Right forelimb (tissue), 1 donor: ENCODE measurements at regions not wholly inside any gene's neighbourhood (a gene's known extent, or its start where the extent isn't known, plus 50 kb on each side); places are given as distances from the start of the nearest gene placed in this dataset.

Source experiments
- DNase-seq: peaks from one replicate; pipeline ENCODE4 v3.0.0-alpha.2; 2018

DNA sequence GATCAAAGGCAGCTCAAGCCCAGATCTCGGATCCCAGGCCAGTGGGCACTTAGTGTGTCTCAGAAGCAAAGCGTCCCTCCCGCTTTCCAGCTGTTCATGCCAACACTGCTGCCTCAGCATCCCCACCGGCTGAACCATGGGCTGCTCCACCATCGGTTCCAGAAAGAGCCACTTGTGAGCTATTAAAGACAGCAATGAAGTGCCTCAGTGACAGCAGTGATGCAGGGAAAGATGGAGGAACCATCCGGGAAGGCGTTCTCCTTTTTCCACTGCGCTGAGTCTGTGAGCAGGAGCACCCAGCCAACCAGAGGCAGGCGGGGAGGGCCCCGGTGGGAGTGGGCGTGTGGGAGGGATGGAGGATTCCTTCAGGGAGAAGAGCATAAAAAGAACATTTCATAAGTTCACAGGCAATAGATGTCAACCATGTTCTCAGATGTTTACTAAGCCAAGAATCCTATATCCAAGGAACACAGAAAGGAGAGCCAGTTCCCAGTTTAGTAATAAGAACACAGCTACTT, 96.2 kb upstream of the MKI67 start:
- no peak for DNase-seq

DNA sequence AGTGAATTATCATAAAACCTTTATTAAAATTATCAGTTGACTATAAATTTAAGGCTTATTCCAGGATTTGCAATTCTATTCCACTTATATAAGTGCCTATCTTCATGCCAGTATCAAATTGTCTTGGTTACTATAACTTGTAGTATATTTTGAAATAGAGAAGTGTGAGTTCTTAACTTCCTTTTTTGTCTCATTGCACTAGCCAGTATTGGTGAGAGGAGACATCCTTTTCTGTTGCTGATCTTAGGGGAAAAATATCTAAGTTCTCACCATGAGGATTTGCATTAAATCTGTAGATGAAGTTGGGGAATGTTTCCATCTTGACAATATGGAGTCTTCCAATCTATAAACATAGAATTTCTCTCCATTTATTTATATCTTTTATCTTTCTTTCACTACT, 104.2 kb upstream of the MKI67 start:
- DNase-seq: no peak

DNA sequence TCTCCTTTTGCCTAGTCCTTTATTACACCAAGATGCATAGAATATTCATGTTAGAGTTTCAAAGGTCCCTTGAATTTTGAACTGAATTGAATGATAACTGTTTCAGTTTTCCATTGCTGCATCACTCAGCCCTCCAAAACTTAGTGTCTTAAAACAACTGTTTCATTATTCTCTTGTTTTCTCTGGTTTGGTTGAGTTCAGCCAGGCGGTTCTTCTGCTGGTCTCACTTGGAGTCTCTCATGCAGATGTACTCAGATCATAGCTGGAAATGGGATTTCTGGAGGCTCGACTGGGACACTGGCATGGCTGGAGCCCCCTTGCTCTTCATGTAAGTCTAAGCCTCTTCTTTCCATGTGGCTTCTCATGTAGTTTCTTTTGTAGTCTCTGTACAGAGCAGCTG, 107.2 kb upstream of the MKI67 start:
- DNase-seq: no peak

DNA sequence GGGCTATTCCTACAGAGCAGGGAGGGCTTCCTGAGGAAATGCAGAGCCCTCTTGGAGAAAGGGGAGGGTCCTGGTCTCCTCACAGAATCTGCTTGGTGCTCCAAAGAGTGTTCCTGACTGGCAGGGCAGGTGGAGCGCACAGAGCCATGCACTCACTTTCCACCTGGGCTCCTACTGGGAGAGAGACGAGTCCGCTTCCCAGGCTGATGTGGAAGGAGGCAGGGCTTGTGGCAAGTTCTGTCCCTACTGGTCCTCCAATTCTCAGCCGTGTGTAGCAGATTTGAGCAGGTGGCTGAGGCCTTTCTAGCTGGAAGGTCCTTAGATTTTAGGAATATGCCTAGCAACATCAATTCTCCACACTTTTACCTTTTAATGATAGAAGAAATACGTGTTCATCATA, 111.5 kb upstream of the MKI67 start:
- DNase-seq: no peak

DNA sequence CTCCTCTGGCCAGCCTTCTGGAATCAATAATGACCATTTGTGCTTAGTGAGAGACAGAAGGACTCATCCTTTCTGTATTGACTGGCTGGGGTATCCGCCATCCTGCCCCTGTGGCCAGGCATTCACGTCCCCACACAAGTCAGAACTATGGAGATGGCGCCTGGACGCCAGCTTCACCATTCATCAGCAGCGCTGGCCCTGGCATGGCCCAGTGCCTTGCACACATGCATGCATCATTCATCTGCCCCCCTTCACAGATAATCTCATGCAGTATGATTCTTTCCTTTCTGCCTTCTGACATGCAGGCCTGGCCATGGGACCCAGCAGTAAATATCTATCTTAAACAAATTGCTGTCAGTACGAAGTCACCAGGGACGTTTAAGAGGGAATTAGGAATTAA, 114.8 kb upstream of the MKI67 start:
- no peak for DNase-seq

DNA sequence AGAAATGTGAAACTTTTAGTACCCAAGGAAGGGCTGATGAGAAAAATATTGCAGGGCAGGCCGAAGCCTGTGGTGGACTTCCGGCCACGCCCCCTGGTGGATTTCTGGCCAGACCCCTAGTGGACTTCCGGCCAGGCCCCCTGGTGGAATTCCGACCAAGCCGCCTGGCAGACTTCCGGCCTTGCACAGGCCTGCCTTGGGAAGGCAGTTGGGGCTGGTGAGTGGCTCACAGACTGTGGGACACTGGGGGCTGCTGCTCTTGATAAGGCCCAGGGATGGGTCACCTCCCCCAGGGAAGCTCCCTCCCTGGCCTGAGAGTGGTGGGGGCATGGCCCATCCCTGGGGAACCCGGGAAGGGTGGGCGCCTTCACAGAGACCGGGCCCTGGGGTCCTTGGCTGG, 116.4 kb upstream of the MKI67 start:
- no peak for DNase-seq

DNA sequence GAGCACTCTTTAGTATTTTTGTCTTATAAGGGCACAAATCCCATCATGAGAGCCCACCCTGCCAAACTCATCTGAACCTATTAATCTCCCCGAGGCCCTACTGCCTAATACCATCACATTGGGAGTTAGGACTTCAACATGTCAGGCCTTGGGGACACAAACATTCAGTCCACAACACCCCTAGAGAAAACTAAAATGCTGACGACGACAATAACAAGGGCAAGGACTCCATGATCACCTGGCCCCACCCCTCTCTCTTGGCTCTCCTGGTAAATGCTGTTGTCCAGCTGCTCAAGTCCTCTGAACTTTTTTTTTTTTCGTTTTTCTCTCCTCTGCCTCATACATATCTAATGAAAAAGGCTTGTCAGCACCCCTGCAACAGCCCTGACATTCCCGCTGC, 118.8 kb upstream of the MKI67 start:
- no peak for DNase-seq

DNA sequence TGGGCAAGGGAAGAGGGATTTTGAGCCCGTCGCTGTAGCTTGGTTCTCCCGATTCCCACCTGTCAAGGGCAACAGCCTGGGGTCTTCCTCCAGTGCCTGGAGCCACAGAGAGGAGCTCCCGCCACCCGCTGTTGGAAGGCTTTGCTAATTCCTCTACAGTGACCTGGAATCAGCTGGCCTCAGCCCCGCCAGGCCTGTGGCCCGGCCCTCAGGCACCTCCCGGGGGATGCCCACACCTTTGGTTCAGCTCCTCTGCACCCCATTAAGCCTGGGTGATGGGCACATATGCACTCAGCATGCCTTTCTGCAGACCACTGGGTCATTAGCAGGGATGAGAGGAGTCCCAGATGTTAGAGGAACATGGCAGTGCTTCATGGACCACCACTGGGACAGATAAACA, 121.4 kb upstream of the MKI67 start:
- no peak for DNase-seq

DNA sequence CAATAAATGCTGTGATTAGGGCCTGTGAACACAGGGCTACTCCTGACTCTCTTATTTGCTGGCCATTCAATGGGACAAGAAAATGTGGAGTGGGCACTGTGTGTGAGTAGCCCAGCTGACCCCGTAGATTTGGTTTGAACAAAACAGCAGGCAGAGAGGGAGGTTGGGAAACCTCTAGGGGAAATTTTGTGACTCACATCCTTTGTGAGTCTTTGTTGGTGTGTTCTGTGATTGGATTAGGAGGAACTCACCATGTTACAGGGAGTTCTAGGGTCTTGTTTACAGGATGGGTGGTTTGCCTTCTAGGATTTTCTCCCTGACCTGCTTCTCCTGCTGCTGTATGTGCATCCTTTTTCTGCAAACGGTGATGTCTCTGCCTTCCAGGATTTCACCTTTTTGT, 128.3 kb upstream of the MKI67 start:
- DNase-seq: no peak

DNA sequence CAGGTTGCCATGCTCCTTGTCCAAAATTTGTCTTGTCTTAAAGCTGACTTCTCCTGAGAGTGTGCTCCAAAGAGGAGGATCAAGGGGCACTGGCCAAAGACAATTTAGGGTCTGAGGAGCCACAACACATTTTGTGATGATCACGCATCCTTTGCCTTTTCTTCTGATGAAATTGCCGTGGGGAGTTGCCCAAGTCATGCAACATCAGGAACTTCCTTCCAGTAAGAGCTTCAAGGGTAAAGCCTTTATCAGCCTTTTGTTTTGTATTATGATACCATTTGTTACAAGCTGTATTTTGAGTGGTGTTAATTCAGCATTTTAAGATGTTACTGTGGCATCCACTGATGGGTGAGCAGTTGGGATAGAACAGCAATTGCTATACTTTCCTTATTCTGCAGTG, 131.2 kb upstream of the MKI67 start:
- DNase-seq: no peak

DNA sequence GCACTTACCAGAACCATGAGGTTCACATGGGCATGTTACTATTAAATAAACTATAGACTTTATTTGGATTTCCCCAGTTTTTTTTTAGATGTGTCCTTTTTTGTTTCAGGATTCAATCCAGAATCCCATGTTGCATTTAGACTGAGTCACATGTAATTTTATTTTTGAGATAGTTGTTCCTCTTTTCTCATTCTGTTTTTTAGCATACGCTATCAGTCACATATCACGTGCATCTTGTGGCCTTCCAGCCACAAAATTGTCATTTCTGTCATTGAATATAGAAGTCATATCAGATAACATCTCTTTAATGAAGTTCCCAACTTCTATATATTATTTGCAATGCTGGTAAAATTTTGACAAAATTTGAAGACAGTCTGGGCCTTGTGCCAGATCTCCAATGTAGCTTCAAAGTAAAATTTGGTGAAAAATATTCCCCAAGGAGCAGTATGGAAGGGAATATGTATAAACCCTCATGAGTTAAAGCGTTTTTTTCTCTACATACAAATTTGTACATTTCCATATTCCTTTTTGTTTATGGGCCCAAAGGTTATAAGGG, 132.3 kb upstream of the MKI67 start:
- DNase-seq: no peak

DNA sequence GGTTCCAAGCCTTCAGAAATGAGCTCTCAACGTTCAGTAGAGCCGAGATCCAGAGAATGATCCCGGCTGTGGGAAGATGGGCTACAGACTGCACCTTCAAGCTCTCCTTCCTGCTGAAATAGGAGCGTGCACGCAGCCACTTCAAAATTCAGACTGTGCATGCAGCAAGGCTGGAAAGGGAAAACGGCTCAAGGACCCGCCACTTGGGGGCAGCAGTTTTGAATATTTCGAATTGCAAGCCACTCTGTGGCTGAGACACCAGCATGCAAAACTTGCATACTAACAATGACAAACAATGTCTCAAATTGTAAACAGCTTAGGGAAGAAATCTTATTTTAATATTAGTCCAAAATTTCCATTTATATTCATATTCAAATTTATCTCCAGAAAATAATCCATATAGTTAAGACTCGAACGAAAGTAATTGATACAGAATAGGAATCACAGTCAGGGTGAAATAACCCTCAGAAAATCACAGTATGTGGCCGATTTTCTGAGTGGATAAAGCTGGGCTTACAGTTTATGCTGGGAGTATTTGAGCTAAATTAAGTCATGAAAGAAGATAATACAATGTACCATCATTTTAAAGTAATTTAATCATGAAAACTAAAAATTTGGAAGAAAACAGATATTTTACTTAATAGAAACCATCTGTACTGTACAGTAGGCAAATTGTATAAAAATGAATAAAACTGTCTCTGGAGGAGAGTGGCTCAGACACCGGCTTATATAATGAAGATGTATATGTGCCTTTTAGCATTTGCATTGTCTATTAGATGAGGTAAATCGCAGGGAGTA, 137.9 kb upstream of the MKI67 start:
- DNase-seq: peak; percentile 85

DNA sequence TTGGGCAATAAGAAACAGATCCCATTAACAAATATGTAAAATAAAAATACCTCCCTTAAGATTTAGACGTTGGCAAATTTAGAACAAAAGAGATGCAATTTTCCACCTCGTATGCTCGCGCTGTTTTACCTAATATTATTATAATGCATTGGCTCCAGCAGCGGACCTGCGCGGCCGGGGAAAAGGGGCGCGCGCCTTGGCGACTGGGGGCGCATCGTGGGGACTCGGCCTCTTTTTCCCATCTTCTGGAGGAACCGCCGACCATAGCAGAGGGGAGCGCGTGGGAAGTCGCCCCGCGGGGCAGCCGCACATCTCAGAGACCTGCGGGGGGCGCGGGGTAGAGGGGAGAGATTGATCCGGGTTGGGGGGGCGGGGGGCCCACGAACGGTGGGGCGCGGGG, 139.4 kb upstream of the MKI67 start:
- DNase-seq: no peak

DNA sequence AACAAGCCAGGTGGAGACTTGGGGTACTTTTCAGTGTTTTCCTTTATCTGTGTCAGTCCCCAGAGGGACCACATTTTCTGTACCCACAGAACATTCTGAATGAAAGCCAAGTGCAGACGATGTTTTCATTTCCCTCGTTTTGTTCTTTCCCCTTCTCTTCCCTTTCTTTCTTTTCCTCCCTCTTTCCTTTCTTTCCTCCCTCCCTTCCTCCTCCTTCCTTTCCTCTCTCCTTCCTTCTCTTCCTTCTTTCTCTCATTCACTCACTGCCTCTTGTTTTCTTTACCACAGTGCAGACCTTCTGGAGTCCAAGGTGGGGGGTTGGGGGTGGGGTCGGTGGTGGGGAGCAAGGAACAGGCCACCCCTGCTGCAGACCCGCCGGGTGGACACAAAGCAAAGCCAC, 141.4 kb upstream of the MKI67 start:
- no peak for DNase-seq

DNA sequence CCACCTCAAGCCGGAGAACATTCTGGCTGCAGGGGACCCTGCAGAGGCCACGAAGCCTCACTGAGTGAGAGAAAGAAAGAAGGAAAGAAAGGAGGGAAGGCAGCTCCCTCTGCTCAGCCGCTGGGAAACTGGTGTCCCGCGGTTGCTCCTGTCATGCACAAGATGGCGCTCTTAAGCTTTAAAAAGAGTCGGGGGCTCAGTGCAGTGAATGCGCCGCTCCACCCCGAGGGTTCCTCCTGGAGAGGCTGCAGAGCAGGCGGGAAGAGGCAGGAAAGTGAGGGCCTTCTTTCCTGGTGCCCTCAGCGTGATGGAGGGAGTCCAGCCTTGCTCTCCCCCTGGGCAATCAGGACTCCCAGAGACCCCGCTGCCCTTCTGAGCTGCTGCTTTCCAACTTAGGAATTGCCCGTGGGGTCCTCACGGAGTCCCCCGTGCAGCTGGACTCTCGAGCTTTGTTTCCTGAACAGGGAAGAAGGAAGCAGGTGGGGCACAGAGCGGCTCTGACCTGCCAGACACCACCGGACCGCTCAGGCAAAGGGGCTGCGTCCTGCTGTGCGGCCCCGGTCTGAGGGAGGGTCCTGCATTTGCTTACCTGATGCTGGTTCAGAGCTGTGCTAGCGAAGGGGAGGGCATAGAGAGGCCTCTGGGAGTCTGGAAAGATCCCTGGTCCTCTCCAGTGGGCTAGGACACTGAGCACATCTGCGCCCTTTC, 141.9 kb upstream of the MKI67 start:
- peak; percentile 87 for DNase-seq

DNA sequence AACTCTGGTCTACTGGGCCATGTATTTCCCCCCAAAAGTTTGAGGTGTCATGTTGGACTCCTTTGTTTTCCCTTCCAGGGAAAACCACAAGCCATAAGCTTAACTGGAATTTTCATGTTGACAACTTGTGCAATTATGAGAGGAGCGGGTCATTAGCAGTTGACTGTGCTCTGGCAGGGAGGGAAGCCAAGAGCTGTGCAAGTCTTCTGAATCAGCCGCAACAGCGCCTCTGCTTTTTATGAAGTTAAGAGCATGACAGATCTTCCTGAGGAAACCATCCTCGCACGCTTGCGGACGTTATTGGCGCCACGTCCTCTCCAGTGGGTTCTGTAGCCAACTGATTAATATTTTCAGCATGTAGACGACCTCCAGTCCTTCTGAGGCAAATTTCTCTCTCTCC, 148.7 kb upstream of the MKI67 start:
- peak; percentile 70 for DNase-seq

DNA sequence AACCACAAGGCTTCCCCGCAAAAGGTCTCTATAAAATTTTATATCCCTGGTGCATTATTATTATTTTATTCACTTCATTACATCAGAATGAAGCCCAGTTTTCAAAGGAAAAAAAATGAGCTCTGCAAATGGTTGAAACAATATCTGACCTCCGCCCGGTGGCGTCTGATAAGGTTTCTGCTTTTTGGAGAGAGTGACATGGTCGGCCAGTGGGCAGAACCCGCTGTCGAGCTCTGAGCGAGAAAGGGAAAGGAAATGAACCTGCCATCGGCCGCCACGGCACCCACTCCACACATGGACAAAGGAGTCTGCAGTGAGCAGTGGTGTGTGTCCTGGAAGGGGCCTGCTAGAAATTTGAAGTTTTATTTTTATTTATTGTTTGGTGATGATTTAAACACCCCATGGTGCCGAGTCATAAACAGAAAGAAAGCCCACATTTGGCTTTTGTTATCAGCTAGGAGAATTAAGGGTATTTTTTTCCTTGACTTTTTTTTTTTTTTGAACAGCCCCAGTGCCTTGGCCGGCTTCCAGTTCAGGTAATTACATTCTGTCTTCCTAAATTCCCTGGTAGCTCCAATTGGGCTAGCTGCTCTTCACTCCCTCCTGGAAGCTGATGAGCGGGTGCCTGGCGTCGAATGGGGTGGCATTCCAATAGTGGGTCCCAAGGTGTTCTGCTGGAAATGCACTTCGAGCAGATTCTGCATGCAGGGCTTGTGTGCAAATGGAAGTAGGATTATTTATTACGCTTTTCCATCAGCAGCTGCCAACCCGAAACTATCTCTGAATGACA, 149.4 kb upstream of the MKI67 start:
- DNase-seq: no peak

DNA sequence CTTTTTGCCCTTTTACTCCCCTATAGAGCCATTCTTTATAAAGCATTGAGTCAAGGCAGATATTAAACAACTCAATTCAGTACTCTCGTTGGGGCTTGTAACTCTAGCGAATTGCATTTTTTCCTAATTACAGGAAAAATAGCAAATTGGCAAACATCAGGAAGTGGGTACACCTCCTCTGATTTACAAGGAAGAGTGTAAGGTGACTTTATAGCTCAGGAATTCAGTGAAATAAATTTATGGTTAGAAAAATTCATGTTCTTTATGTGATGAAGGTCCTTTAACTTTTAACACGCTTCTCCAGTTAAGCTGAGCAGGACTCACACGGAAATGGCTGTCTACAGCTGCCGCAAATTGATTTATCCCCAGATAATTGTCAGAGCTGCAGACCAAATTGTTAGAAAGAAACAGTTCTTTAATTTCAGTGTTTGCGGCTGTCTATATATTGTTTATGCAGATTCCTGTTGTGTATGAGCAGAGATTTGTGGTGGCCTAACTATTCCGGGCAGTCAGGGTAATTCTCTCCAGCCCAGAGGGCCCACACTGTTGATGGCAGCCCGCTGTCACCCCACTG, 151.1 kb upstream of the MKI67 start:
- DNase-seq: no peak

DNA sequence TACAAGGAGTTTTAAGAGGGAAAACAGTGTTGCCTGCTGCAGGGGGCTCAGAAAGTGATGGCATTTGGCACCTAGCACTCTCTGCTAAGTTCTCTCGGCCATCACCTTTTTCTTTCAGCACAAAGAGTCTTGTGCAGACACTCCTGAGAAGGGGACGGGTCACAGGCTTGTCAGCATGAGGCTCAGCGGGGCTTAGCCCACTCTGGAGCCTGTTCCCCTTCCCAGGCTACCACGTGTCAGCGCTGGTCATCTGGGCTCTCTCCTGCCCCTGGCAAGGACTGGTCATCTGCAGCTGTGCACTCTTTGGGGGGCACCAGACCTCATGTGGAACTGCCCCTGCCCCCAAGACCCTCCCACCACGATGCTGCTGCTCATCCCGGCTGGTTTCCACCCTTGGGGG, 152.1 kb upstream of the MKI67 start:
- DNase-seq: no peak

DNA sequence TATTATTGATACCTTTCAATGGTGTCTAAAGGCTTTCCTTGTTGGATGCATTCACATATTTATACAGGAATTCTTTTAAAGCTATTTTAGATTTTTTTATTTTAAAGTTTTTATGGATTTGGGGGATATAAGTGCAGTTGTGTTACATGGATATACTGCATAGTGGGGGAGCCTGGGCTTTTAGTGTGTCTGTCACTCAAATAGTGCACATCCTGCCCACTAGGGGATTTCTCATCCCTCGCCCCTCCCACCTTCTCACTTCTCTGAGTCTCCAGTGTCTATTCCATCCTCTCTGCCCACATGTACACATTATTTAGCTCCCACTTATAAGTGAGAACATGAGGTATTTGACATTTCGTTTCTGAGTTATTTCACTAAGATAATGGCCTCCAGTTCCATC, 154.0 kb upstream of the MKI67 start:
- DNase-seq: no peak

DNA sequence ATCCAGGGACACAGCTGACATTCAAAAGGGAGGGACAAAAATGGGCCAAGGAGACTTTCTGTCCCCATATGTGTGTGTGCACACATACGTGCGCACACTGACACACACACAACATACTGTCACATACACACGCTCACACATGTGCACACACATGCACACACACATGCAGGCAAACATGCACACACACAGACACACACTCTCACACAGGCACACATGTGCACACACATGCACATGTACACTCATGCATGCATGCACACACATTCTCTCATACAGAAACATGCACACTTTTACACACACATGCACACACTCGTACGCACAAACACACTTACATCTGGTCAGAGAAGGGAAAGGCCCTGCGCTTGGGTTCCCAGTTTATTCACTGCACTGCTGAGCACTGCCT, 155.1 kb upstream of the MKI67 start:
- no peak for DNase-seq

DNA sequence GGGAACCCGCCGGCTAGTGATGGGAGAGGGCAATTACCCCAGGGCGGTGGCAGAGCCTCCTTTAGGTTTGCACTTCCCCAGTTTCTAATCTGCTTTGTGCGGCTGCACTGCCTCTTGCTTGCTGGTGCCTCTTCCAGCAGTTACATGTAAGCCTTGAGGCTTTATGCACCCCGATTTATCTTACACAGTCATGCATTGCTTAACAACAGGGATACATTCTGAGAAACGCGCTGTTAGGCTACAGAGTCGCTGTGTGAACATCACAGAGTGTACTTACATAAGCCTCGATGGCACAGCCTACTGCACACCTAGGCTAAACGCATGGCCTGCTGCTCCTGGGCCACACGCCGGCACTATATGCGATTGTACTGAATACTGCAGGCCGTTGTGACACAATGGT, 155.6 kb upstream of the MKI67 start:
- no peak for DNase-seq

DNA sequence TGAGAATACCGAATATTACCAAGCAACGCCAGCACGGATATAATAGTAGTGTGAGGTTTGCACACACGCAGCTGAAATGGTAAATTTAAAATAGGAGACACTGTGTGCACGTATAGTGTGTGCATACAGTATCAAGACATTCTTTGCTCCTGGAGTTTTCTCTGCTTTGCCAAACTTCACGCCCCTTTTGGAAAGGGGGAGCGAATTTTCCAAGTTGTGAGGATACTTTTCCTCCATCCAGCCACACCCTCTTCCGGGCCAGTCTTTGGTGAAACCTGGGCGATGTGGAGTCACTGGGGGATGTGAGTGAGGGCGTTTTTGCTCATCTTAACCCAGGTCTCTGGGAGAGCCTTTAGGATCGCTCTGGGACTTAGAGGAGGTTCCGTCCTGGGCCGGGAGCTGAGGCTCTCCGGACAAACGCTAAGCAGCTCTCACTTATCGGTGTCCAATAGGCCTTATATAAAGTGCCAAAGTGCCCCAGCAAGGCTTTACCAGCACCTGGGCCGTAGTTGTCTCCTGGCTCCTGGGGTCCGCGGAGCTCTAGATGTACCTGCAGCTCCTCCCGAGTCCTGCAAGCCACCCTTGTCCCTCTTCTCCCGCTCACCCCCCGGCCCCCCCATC, 160.0 kb upstream of the MKI67 start:
- no peak for DNase-seq
